Bone marrow (tissue), 2 donors: ENCODE measurements at regions not wholly inside any gene's neighbourhood (a gene's known extent, or its start where the extent isn't known, plus 50 kb on each side); places are given as distances from the start of the nearest gene placed in this dataset.

Experiments
- DNase-seq, 2 donors: peaks; one replicate each; lab custom pipeline; 2025; lab: John Stamatoyannopoulos, UW

DNA sequence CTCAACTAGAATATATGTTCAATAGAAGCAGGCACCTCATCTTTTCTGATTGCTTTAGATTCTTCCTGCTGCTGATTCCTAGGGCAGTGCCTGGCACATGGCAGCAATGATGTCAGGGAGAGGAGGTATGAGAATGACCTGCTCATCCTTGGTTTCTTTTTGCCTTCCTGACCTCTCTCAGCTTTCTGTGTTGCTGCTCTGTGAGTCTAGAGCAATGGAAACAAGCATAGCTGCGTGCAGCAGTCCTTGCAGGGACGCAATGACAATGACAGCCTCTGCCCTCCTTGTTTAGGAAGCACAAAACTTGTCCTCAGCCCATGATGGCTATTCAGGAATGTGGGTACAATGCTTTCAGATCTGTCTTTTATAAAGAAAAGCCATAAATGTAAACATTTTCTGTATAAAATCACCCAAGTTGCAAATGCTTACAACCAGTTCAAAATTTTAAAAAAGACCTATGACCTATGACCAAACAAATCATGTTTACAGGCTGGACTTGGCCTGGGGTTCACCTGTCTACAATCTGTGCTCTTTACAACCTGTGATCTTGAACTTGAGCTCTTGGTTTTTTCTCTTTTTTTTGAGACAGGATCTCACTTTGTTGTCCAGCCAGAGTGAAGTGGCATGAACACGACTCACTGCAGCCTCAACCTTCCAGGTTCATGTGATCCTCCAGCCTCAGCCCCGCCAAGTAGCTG lies 549.4 kb upstream of the ATP2B1 start:
- DNase-seq: no peak

DNA sequence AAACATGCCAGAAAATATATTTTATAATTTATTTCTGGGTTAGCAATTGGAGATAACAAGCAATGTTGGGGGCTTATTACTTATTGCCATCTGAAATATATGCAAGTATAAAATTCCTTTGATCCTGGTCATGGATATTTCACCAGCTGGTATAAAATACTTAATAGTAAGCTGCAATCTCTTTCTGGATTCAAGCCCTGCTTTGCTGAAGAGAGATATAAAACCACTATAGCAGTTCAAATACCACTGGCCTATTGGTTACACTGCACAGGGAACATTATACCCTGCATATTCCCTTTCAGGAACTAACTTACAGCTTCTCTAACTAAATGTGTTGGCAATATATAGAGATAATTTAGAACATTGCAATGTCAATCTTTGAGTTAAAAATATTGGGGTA lies 546.2 kb upstream of the ATP2B1 start:
- DNase-seq: no peak

DNA sequence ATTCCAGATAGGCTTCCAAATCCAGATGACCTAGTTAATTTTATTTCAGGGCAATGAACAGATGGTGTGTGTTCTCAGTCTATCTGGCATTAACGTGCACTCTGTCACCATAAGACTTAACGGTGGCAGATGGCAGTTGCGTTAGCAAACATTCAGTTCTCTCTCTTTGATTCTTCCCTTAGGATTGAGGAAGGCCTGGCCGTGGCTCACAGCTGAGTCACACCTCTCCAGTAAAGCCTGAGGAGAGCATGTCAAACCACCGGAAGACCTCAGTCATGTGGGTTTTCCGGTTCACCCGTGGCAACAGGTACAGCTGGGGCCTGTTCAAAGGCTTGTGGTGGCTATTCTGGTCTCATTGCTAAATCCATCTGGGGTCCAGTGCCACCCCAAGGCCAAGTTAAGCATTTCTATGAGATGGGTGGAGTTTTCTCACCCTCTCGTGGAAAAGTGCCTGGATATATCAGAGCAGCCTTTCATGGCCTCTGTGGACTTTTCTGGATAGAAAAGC lies 545.1 kb upstream of the ATP2B1 start:
- DNase-seq: peak; percentile 35 to 94

DNA sequence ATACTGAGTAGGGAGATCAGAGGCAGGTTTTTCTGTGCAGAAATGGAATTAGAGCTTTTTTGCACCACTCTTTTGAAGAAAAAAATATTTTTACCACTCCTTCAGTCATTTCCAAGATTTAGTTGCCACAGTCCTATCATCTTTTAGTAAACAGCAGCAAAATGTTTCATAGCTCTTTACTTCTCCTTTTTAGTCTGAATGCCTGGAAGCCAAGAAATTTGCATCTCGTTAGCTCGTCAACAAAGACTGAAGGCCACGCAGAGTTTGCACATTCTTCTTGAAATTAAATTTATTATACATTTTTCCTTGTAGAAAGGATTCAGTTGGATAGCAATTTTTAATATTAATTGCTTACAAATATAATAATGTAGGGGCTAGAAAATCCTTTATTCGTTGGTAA lies 544.5 kb upstream of the ATP2B1 start:
- peak in 1 of 2 donors; percentile 52 for DNase-seq

DNA sequence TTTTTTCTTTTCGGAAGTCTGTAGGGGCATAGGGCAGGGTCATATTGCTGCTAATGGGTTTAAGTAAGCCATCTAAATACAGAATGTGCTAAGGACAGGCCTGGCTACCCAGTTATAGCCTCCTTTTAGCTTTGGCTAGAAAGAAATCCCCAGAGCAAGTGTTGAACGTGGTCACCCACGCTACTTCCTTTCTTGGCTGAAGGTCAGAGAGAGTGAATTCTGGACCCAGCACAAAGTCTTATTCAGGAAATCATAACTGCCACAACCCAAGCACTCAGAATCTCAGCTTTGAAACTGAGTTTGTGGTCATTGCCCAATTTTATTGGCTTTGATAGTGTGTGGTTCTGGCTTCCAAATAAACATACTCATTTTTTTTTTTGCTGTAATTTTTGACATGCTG lies 542.1 kb upstream of the ATP2B1 start:
- no peak for DNase-seq

DNA sequence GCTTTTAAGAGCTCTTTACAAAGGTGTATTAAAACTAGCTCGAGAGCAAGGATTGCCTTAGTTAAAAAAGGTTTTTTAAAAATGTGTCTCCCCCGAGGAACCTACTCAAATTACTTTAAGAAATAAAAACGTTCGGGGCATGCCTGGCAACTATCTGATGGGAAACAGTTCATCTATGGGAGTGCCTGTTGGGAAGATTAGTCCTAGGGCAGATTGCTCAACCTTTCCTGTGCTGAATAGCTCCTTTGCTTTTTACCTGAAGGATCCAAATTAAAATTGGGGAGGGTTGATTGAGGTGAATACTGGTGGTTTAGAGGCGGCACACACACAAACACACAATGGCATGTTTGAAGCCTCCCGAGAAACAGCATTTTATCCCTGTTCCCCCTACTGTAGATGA lies 541.4 kb upstream of the ATP2B1 start:
- DNase-seq: no peak

DNA sequence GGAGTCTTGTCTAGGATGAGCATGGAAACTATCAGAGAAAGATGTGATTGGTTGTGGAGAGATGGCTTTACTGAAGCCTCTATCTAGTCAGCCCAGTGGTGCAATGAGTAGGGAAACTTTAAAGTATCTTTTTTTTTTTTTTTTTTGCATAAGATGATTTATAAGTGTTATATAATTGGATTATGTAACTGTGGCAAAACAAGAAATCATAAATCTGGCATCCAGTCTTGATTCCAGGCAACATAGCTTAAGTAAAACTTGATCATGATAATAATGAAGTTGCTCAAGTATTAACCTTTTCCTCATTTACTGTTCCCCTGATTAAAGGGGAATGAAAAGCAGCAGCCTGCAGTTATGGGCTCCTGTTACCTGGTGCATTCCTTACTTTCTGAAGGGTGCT lies 538.0 kb upstream of the ATP2B1 start:
- no peak for DNase-seq

DNA sequence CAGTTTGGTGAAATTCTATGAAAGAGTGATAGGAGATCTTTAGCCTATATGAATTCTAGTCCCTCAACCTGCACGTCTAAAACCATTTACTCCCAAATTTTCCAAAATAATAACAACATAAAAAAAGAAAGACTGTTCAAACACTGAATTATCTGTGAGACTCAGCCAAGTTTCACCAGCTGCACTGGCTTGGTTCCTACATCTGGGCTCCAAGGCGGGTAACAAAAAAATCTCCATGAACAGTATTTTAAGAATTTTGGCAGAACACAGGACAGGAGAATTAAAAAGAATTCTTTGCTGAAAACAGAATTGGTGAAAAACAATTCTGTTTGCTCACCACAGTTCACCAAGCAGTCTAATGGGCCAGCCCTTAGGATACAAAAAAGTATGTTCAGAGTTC lies 536.8 kb upstream of the ATP2B1 start:
- DNase-seq: no peak

DNA sequence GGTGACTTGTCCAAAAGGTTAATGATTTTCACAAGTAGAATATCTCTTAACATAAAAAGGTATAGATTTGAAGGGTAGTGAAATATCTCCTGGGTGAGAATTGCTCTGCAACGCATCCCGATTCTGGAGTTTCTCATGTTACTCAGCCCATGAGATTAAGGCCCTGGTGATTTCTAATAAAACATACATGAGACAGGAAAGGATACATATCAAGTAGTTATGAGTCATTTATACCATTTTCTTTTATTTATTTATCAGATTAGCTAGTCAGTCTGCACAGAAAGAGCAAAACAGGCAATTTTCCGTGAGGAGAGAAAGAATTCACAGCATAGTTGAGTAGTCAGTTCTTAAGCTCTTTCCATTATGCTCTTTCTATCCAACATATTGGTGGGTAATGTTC lies 535.6 kb upstream of the ATP2B1 start:
- DNase-seq: no peak

DNA sequence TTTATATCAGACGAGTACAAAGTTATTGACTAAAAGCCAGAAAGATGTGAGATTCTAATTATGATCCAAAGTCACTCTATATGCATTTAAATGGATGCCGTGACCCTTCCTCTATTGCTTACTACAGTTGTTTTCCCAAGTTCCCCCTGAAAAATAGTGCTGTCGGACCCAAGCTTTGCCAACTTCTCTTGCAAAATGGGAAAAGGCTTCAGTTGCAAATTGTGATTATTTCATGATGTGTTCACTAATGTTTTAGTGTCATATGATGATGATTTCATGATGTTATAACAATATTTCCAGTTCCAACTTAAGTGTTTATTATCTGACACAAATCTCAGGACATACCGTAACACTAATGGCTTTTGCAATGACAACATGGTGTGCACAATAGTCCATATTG lies 534.6 kb upstream of the ATP2B1 start:
- no peak for DNase-seq

DNA sequence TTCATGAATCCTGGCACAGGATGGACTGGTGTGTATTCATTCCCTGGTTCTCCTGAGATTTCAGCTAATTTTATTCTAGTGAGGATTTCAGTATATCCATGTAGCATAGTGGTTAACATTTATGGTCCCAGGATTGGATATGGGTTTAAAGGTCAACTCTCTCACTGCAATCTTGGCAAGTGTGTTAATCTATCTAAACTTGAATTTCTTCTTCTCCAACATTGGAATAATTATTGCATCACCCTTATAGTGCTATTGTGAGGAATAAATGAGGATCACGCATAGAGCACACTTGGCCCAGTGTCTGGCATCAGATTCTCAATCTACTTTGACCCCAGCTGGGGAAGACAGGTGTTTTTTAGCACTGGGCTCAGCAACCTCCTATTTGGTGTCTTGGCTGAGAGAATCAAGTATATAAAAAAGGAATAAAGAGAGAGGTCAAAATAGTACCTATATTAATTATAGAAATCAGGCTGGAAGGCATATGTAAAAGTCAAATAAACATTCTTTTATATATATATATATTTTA lies 531.2 kb upstream of the ATP2B1 start:
- DNase-seq: no peak

DNA sequence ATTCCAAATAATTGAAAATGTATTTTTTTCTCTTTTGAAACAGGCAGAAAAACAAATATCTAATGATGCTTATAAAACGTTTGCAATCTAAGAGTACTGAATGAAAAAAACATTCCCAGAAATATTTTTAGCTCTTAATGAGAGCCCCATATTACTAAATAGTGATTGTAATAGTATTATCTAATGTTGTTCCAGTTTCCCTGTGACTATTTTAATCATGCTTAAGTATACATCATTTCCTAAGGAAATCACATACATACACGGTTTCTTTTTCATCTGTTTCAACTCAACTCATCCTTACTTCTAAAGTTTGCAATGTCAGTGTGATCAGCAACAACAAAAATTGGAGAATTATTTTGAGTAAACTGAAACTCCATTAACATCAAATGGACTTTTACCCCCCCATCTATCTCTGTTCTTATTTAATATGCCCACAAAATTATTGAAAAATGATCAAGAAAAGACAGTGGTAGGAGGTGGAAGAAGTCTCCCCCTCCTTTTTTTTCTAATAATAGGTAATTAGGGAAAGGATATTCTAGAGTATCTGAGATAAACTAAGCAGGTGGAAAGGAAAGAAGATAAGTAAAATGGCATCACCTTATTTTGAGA lies 530.1 kb upstream of the ATP2B1 start:
- DNase-seq: no peak

DNA sequence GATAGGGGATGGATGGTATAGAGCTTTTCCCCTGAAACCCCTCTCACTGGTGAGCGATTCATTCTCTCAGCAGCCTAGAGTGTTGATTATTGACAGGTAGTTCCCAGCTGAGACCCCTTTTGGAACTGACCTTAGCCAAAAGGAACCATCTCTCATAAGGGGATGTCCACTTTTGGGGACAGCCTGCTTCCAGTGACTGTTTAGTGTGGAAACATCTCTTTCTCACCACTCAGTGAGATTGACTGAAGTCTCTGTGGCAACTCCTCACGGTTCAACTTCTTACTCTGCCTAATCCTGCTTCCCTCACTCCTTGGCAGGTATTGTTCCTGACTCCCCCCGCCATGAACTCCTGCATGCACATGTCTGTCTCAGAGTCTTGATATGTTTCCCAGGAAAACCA lies 529.2 kb upstream of the ATP2B1 start:
- no peak for DNase-seq

DNA sequence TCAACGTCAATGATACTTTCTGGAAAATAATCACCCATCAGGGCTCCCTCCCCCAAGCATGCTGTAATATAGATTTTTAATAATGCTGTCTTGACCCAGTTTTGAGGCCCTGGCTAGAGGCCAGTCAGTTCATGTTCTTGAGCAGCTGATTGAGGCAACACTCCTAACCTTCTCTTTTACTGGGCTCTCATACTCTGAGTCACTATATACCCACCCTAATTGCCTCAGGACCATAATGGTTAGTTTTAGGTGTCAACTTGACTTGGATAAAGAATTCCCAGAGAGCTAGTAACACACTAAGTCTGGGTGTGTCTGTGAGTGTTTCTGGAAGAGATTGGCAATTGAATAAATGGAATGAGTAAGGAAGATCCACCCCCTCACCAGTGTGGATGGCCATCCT lies 527.0 kb upstream of the ATP2B1 start:
- no peak for DNase-seq

DNA sequence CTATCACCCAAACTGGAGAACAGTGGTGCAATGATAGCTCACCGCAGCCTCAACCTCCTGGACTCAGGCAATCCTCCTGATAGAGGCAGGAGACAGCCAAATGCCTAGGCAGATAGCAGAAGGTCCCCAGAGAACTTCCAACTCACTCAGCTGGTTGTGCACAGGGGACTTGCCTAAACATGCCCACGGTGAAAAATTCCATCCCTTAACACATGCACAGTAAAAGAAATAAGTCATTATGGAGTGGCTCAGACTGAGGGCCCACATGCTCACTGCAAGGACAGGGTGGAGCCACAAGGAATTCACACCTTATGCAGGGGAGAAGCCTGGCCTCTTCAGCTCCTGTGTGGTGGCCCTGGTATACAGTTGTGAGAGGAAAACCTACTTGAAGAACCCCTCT lies 525.8 kb upstream of the ATP2B1 start:
- DNase-seq: no peak

DNA sequence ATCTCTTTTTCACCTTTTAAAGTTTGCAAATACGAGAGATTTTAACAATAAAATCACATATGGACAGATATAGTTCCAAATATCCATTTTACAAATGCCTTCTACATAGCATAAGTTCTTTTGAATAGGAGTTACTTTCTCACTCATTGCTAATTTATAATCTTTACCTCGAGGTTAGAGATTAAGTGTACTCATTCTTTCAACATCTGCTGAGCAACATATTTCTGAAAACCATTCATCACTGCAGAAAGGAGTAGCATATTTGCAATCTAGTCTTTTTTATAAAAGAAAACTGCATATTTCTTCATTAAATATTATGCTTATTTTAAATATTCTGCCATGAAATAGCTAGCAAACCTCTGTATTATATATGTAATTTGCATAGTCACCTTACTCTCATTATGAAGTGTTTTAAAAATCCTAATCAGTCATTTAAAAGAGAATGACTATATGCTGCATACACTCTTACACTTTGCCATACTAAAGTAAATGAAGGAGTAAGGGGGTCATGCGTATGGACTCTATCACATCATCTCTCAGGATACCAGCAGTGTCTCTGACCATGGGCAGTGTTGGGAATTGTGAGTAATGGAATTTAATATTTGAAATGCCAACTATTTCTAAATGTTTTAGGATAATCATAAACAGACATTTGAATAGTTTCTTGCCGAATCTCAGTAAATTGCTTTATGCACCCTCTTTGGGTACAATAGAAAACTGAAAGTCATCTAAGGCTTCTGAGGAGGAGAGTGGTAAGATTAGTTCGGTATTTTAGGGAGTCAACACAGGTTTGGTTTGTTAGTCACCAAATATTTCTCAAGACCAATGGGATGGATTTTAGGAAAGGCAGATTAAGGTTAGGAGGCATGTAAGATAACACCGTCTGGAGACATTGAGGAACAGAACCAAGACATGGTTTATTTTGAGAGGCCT lies 524.8 kb upstream of the ATP2B1 start:
- DNase-seq: no peak

DNA sequence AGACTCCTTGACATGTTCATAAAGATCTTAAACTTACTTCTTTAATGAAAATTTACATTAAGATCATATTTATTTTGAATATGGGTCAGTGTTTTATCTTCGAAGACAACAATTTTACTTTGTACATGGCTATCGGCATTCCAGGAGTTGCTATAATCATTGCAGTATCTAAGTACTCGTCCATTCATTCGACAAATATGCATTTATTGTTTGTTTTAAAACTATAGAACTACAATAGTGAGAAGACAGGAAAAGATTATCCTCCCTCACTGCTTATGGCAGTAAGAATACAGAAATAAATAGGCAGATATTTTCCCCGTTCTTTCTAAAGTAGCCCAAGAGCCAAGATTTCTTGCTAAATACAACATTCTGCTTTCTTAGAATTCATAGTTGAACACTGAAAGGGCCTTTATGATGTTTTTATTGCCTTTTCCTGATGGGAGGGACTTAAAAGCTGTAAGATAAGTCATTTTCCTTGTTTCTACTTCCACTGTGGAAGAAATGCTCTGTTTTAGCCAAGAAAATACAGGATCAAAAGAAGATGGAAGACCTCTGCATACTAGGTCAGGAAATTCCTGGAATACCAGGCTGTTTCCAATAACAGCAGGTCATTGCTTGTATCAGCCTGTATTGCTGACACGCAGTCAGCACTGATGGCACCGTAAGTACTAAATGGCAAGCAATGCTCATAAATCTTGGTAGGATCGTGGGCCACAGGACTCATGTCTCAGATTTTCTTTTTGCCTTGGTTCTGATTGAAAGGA lies 521.0 kb upstream of the ATP2B1 start:
- no peak for DNase-seq

DNA sequence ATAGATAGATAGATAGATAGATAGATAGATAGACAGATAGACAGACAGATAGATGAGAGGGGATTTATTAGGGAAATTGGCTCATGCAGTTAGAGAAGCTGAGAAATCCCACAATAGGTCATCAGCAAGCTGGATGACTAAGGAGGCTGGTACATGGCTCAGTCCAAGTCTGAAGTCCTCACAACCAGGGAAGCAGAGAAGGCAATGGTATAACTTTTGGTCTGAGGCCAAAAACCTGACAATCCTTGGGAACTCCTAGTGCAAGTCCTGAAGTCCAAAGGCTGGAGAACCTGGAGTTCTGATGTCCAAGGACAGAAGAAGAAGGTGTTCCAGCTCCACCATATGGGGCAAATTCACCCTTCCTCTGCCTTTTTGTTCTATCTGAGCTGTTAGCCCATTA lies 517.6 kb upstream of the ATP2B1 start:
- no peak for DNase-seq

DNA sequence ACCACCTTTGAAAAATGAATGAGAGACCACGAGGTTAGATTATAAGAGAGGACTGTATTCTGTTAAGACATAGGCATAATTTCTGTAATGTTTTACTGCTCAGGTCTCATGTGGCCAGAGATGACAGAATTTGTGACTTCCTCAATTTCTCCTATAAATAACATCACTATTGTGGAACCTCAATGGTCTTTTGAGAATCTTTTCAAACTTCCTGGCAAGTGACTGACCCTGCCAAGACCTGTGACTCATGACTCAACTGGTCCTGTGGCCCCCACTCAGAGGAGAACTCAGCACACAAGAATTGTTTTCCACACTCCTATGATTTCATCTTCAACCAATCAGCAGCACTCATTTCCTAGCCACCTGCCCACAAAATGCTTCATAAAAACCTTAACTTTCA lies 508.2 kb upstream of the ATP2B1 start:
- DNase-seq: peak in 1 of 2 donors; percentile 64

DNA sequence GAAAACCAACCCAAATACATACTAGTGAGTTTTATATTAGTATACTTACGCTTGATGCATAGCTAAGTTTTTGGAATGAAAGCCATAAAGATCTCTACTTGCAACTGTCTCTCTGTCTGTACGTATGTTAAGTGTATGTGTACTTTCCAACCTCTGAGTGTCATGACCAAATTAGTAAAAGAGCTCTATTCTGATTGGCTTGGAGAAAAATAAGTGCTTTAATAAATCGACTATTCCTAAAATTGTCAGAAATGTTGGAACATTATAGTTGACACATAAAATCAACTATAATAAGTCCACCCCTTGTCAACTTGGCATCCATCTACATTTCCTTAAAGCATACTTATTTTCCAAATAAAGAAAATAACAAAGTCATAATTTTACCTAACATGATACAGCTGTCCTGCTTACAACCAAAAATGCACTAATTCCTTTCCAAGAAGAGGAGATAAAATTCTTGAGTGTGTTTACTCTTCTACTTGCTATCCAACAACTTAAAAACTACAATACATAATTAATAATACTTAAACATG lies 507.4 kb upstream of the ATP2B1 start:
- DNase-seq: no peak

DNA sequence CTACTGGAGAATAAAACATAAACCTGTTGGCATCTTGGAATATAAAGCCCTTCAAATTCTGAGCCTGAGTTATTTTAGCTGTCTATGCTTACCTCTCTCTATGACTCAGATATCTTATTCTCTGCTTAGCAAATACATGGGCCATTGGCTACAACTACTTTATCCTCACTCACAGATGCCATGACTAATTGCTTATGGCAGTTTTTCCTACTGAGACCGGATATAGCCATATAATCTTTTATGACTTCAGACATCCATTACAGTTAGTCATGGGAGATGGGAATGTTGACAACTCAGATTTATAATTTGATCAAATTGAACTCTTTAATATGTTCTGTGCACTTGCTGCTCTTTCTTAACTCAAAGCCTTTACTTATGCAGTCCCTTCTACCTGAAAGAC lies 502.4 kb upstream of the ATP2B1 start:
- no peak for DNase-seq

DNA sequence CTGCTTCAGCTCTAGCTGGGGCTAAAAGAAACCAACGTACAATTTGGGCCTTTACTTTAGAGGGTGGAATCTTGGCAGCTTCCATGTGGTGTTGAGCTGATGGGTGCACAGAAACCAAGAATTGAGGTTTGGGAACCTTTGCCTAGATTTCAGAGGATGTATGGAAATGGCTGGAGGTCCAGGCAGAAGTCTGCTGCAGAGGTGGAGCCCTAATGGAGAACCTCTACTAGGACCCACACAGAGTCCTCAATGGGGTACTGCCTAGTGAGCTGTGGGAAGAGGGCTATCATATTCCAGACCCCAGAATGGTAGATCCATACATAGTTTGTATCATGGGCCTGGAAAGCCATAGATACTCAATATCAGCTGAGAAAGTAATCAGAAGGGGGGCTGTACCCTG lies 500.4 kb upstream of the ATP2B1 start:
- DNase-seq: no peak
